HepG2 (cell line): ENCODE measurements at regions not wholly inside any gene's neighbourhood (a gene's known extent, or its start where the extent isn't known, plus 50 kb on each side); places are given as distances from the start of the nearest gene placed in this dataset.

Source experiments
- ATAC-seq: fragments of 200-7000 bp; cut with Tn5 transposase; 3 replicates; pipeline ENCODE4 v1.9.1; 2020; ENCODE audit warnings: mild to moderate bottlenecking, moderate library complexity
- BruUV-seq: library from RNA; stranded (reverse); fragments of 400-500 nt; replicated peaks from 2 replicates; lab custom pipeline; 2021; lab: Mats Ljungman, UMichigan
- CTCF ChIA-PET: fragments of 300-600 bp; formaldehyde crosslinking; extraction: SDS; loops from one replicate; lab custom pipeline; 2021; ENCODE audit warnings: low total read pairs, inconsistent platforms, low intra/inter-chr PET ratio; lab: Yijun Ruan, JAX
- POLR2A ChIA-PET: fragments of 350-600 bp; sonication (Branson Sonifier 250); formaldehyde crosslinking; loops from one replicate; lab custom pipeline; 2020; ENCODE audit warnings: antibody characterized with exemption, inconsistent platforms; lab: Yijun Ruan, JAX
- DNase-seq: peaks from one replicate; pipeline ENCODE4 v3.0.0-alpha.2; 2015; ENCODE audit warnings: low spot score
- FAIRE-seq: peaks from 3 replicates; lab custom pipeline; 2011; peaks lifted over from hg19 to GRCh38; lab: Jason Lieb, UNC
- H2AFZ ChIP-seq: one replicate; pipeline ENCODE4 v1.6.1; 2011; ENCODE audit warnings: low read length, inconsistent platforms
- H3K27ac ChIP-seq: fragments of 300-600 bp; 3 replicates; pipeline ENCODE4 v1.8.0; 2011; ENCODE audit warnings: mixed run types, mild to moderate bottlenecking, mixed read lengths, low read length, inconsistent platforms; ENCODE audit not compliant: insufficient read depth; ENCODE audit errors: extremely low read length
- H3K27me3 ChIP-seq, 2 experiments: fragments of 200-600 bp in 1 of 2; 2 replicates in 1 of 2; 3 replicates in 1 of 2; pipeline versions ENCODE4 v1.6.0 to v1.8.0; 2011; ENCODE audit warnings: low read length in 2 of 2, mild to moderate bottlenecking in 2 of 2, moderate library complexity in 2 of 2, inconsistent platforms in 1 of 2; ENCODE audit not compliant: insufficient read depth in 2 of 2, control insufficient read depth in 1 of 2
- H3K36me3 ChIP-seq, 2 experiments: fragments of 200-600 bp in 1 of 2; replicated peaks in 1 of 2; 2 replicates in 1 of 2; 3 replicates in 1 of 2; pipeline versions ENCODE4 v1.5.1 to v1.8.0; 2011; ENCODE audit warnings: low read length in 2 of 2, inconsistent platforms in 1 of 2; ENCODE audit not compliant: insufficient read depth in 2 of 2, control insufficient read depth in 1 of 2
- H3K4me1 ChIP-seq: 2 replicates; pipeline ENCODE4 v1.5.1; 2012; ENCODE audit warnings: low read length, inconsistent platforms; ENCODE audit not compliant: insufficient read depth
- H3K4me2 ChIP-seq: 2 replicates; pipeline ENCODE4 v1.6.0; 2011; ENCODE audit warnings: low read depth, low read length, inconsistent platforms
- H3K4me3 ChIP-seq, 3 experiments: fragments of 200-600 bp in 1 of 3; sonication (generic), shearing (Covaris generic) in 1 of 3; replicated peaks in 1 of 3; 2 replicates each; pipeline ENCODE4 v1.5.1; 2011 to 2016; ENCODE audit warnings: low read length in 3 of 3, inconsistent platforms in 2 of 3, low read depth in 2 of 3, mild to moderate bottlenecking in 2 of 3, control low read depth in 1 of 3, mixed read lengths in 1 of 3; ENCODE audit not compliant: insufficient read depth in 1 of 3
- H3K79me2 ChIP-seq: one replicate; pipeline ENCODE4 v1.6.1; 2011; ENCODE audit warnings: low read length, inconsistent platforms; ENCODE audit not compliant: insufficient read depth
- H3K9ac ChIP-seq: 2 replicates; pipeline ENCODE4 v1.6.0; 2011; ENCODE audit warnings: mild to moderate bottlenecking, low read depth, low read length, inconsistent platforms; ENCODE audit not compliant: insufficient read depth
- H3K9me3 ChIP-seq: 2 replicates; pipeline ENCODE4 v1.5.1; 2012; ENCODE audit warnings: mild to moderate bottlenecking, low read length
- H4K20me1 ChIP-seq: 2 replicates; pipeline ENCODE4 v1.6.0; 2011; ENCODE audit warnings: inconsistent platforms, mild to moderate bottlenecking, low read length, moderate library complexity; ENCODE audit not compliant: insufficient read depth
- JDP2 ChIP-seq: sonication (generic); formaldehyde crosslinking; IDR thresholded peaks from 2 replicates; pipeline ENCODE4 v1.8.1; 2022; ENCODE audit warnings: missing genetic modification reagents, borderline replicate concordance
- KDM6A ChIP-seq: IDR thresholded peaks from 2 replicates; pipeline ENCODE4 v1.6.1; 2016; ENCODE audit warnings: low read depth
- MAZ ChIP-seq, 2 experiments: sonication (generic) in 1 of 2; formaldehyde crosslinking in 1 of 2; IDR thresholded peaks; 2 replicates each; pipeline versions ENCODE4 v1.5.0 to v1.6.1; 2012 to 2020; ENCODE audit warnings: low read depth in 2 of 2, mild to moderate bottlenecking in 2 of 2, borderline replicate concordance in 1 of 2, improper control_type of control experiment in 1 of 2, low read length in 1 of 2, missing genetic modification reagents in 1 of 2, moderate library complexity in 1 of 2
- MZF1 ChIP-seq: sonication (generic); formaldehyde crosslinking; IDR thresholded peaks from 2 replicates; pipeline ENCODE4 v1.8.1; 2023; ENCODE audit warnings: mild to moderate bottlenecking, missing genetic modification reagents, borderline replicate concordance
- NFIC ChIP-seq: IDR thresholded peaks from 2 replicates; pipeline ENCODE4 v1.6.1; 2012; ENCODE audit warnings: mild to moderate bottlenecking, low read length, inconsistent platforms
- NRL ChIP-seq: sonication (generic); formaldehyde crosslinking; IDR thresholded peaks from 2 replicates; pipeline ENCODE4 v1.5.0; 2020; ENCODE audit warnings: missing genetic modification reagents, mild to moderate bottlenecking, moderate library complexity, borderline replicate concordance
- RBAK ChIP-seq: sonication (generic); formaldehyde crosslinking; IDR thresholded peaks from 2 replicates; pipeline ENCODE4 v1.5.1; 2020; ENCODE audit warnings: mild to moderate bottlenecking, missing genetic modification reagents
- SKI ChIP-seq: fragments of 450-650 bp; IDR thresholded peaks from one replicate; pipeline ENCODE4 v1.6.1; 2018; ENCODE audit warnings: mild to moderate bottlenecking; ENCODE audit not compliant: partially characterized antibody
- THAP7 ChIP-seq: sonication (generic); formaldehyde crosslinking; IDR thresholded peaks from 2 replicates; pipeline ENCODE4 v1.8.1; 2023; ENCODE audit warnings: mild to moderate bottlenecking, missing genetic modification reagents
- TP53 ChIP-seq: sonication (generic); formaldehyde crosslinking; conservative IDR thresholded peaks from 2 replicates; pipeline ENCODE4 v1.4.0; 2020; ENCODE audit warnings: missing genetic modification reagents
- ZEB1 ChIP-seq: IDR thresholded peaks from 2 replicates; pipeline ENCODE4 v1.6.1; 2012; ENCODE audit warnings: mild to moderate bottlenecking, low read depth, inconsistent platforms; ENCODE audit not compliant: insufficient replicate concordance
- ZNF605 ChIP-seq: sonication (generic); formaldehyde crosslinking; IDR thresholded peaks from 2 replicates; pipeline ENCODE4 v1.8.0; 2022; ENCODE audit warnings: mild to moderate bottlenecking, missing genetic modification reagents
- ZNF607 ChIP-seq: sonication (generic); formaldehyde crosslinking; IDR thresholded peaks from 2 replicates; pipeline ENCODE4 v1.5.1; 2020; ENCODE audit warnings: missing genetic modification reagents, mild to moderate bottlenecking, borderline replicate concordance
- ZNF772 ChIP-seq: sonication (generic); formaldehyde crosslinking; IDR thresholded peaks from 2 replicates; pipeline ENCODE4 v1.5.0; 2020; ENCODE audit warnings: mild to moderate bottlenecking, missing genetic modification reagents
- WGBS: methylation state at CpG from one replicate; pipeline ENCODE4 v1.1.6; 2017; ENCODE audit warnings: low lambda C conversion rate; 5-methylcytosine and 5-hydroxymethylcytosine counted together
- in situ Hi-C: cut with HindIII; loops from 2 replicates; pipeline ENCODE4 v1.10.0; 2017; ENCODE audit warnings: low pct_unique_long_range_greater_than_20kb; ENCODE audit not compliant: extremely low pct_ligation_motif_present
- intact Hi-C: fragments of 100-400 bp; cut with micrococcal nuclease; formaldehyde crosslinking; loops from one replicate; pipeline ENCODE4 v1.10.0; 2022; ENCODE audit not compliant: unreplicated experiment

- Histone ChIP-seq H3K4me1 (no peaks in the 10 kb centered on the region; the same call in 1 of the 2 replicates), H4K20me1 (no peaks in the 10 kb centered on the region), H3K27me3 (no peaks in the 10 kb centered on the region; a peak in 1 of 5 replicates), H3K9ac (no peak overlapping the region), H3K79me2 (no peaks in the 10 kb centered on the region), H3K27ac (no peak overlapping the region), H3K4me3 (no peak overlapping the region), H2AFZ (no peak overlapping the region), H3K9me3 (no peaks in the 10 kb centered on the region), H3K4me2 (no peak overlapping the region), H3K36me3 (no peaks in the 10 kb centered on the region)
- no peak for FAIRE-seq
- TF ChIP-seq JDP2 (CRISPR knock-in tag), result no peak
- TF ChIP-seq SKI, result no peak
- no peak for TF ChIP-seq THAP7 (CRISPR knock-in tag)
- no peak for TF ChIP-seq ZNF605
- no peak for TF ChIP-seq ZNF607
- TF ChIP-seq MZF1 (CRISPR knock-in tag), result no peak
- TF ChIP-seq ZEB1, result no peak
- no peak for TF ChIP-seq TP53 (CRISPR knock-in tag)
- TF ChIP-seq NRL, result no peak
- no peak for TF ChIP-seq NFIC
- TF ChIP-seq KDM6A (CRISPR knock-in tag), result no peak
- TF ChIP-seq MAZ (IDR thresholded peaks at IDR 0.05; ENCODE audit: borderline replicate concordance, low read depth, low read length), result no peak
- TF ChIP-seq MAZ (CRISPR knock-in tag; IDR thresholded peaks at IDR 0.05; ENCODE audit: low read depth), result no peak
- TF ChIP-seq RBAK, result no peak
- TF ChIP-seq ZNF772, result no peak
- in situ Hi-C loops (no loop called here), intact Hi-C loops (no loop called here)
- ATAC-seq, result no peak
- DNase-seq, result no peak
- ChIA-PET CTCF (no interaction called here), POLR2A (no interaction called here)
- BruUV-seq, result no TSS peak
- 5% methylated on average over 2 of the region's 2 CpGs for WGBS
Measured at GRCh38 chr5:30659417-30659816, 534.1 kb upstream of the CDH6 start.
